HepG2 (cell line): ENCODE measurements at regions not wholly inside any gene's neighbourhood (a gene's known extent, or its start where the extent isn't known, plus 50 kb on each side); places are given as distances from the start of the nearest gene placed in this dataset.

Experiments
- ATAC-seq: fragments of 200-7000 bp; cut with Tn5 transposase; 3 replicates; pipeline ENCODE4 v1.9.1; 2020; ENCODE audit warnings: mild to moderate bottlenecking, moderate library complexity
- BruUV-seq: library from RNA; stranded (reverse); fragments of 400-500 nt; replicated peaks from 2 replicates; lab custom pipeline; 2021; lab: Mats Ljungman, UMichigan
- CTCF ChIA-PET: fragments of 300-600 bp; formaldehyde crosslinking; extraction: SDS; loops from one replicate; lab custom pipeline; 2021; ENCODE audit warnings: low total read pairs, inconsistent platforms, low intra/inter-chr PET ratio; lab: Yijun Ruan, JAX
- POLR2A ChIA-PET: fragments of 350-600 bp; sonication (Branson Sonifier 250); formaldehyde crosslinking; loops from one replicate; lab custom pipeline; 2020; ENCODE audit warnings: antibody characterized with exemption, inconsistent platforms; lab: Yijun Ruan, JAX
- DNase-seq: peaks from one replicate; pipeline ENCODE4 v3.0.0-alpha.2; 2015; ENCODE audit warnings: low spot score
- FAIRE-seq: peaks from 3 replicates; lab custom pipeline; 2011; peaks lifted over from hg19 to GRCh38; lab: Jason Lieb, UNC
- H2AFZ ChIP-seq: one replicate; pipeline ENCODE4 v1.6.1; 2011; ENCODE audit warnings: low read length, inconsistent platforms
- H3K27ac ChIP-seq: fragments of 300-600 bp; 3 replicates; pipeline ENCODE4 v1.8.0; 2011; ENCODE audit warnings: mixed run types, mild to moderate bottlenecking, mixed read lengths, low read length, inconsistent platforms; ENCODE audit not compliant: insufficient read depth; ENCODE audit errors: extremely low read length
- H3K27me3 ChIP-seq, 2 experiments: fragments of 200-600 bp in 1 of 2; 2 replicates in 1 of 2; 3 replicates in 1 of 2; pipeline versions ENCODE4 v1.6.0 to v1.8.0; 2011; ENCODE audit warnings: low read length in 2 of 2, mild to moderate bottlenecking in 2 of 2, moderate library complexity in 2 of 2, inconsistent platforms in 1 of 2; ENCODE audit not compliant: insufficient read depth in 2 of 2, control insufficient read depth in 1 of 2
- H3K36me3 ChIP-seq, 2 experiments: fragments of 200-600 bp in 1 of 2; replicated peaks in 1 of 2; 2 replicates in 1 of 2; 3 replicates in 1 of 2; pipeline versions ENCODE4 v1.5.1 to v1.8.0; 2011; ENCODE audit warnings: low read length in 2 of 2, inconsistent platforms in 1 of 2; ENCODE audit not compliant: insufficient read depth in 2 of 2, control insufficient read depth in 1 of 2
- H3K4me1 ChIP-seq: 2 replicates; pipeline ENCODE4 v1.5.1; 2012; ENCODE audit warnings: low read length, inconsistent platforms; ENCODE audit not compliant: insufficient read depth
- H3K4me2 ChIP-seq: 2 replicates; pipeline ENCODE4 v1.6.0; 2011; ENCODE audit warnings: low read depth, low read length, inconsistent platforms
- H3K4me3 ChIP-seq, 3 experiments: fragments of 200-600 bp in 1 of 3; sonication (generic), shearing (Covaris generic) in 1 of 3; replicated peaks in 1 of 3; 2 replicates each; pipeline ENCODE4 v1.5.1; 2011 to 2016; ENCODE audit warnings: low read length in 3 of 3, inconsistent platforms in 2 of 3, low read depth in 2 of 3, mild to moderate bottlenecking in 2 of 3, control low read depth in 1 of 3, mixed read lengths in 1 of 3; ENCODE audit not compliant: insufficient read depth in 1 of 3
- H3K79me2 ChIP-seq: one replicate; pipeline ENCODE4 v1.6.1; 2011; ENCODE audit warnings: low read length, inconsistent platforms; ENCODE audit not compliant: insufficient read depth
- H3K9ac ChIP-seq: 2 replicates; pipeline ENCODE4 v1.6.0; 2011; ENCODE audit warnings: mild to moderate bottlenecking, low read depth, low read length, inconsistent platforms; ENCODE audit not compliant: insufficient read depth
- H3K9me3 ChIP-seq: 2 replicates; pipeline ENCODE4 v1.5.1; 2012; ENCODE audit warnings: mild to moderate bottlenecking, low read length
- H4K20me1 ChIP-seq: 2 replicates; pipeline ENCODE4 v1.6.0; 2011; ENCODE audit warnings: inconsistent platforms, mild to moderate bottlenecking, low read length, moderate library complexity; ENCODE audit not compliant: insufficient read depth
- AHR ChIP-seq: IDR thresholded peaks from 2 replicates; pipeline ENCODE4 v1.6.1; 2018; ENCODE audit warnings: missing genetic modification reagents, missing compliant biosample characterization
- CEBPG ChIP-seq: IDR thresholded peaks from 2 replicates; pipeline ENCODE4 v1.6.1; 2016
- FOXJ3 ChIP-seq: sonication (generic); formaldehyde crosslinking; IDR thresholded peaks from 2 replicates; pipeline ENCODE4 v1.4.0; 2020; ENCODE audit warnings: missing genetic modification reagents, mild to moderate bottlenecking, borderline replicate concordance
- HNRNPH1 ChIP-seq: fragments of 200-400 bp; formaldehyde crosslinking; optimal IDR thresholded peaks from 2 replicates; pipeline ENCODE3; 2017; ENCODE audit warnings: mild to moderate bottlenecking, low read depth, low read length
- HNRNPK ChIP-seq: fragments of 200-400 bp; formaldehyde crosslinking; IDR thresholded peaks from 2 replicates; pipeline ENCODE4 v1.6.1; 2018; ENCODE audit warnings: low read length, low read depth, moderate library complexity, mild to moderate bottlenecking; ENCODE audit not compliant: poor library complexity, severe bottlenecking
- KDM2A ChIP-seq: sonication (generic); formaldehyde crosslinking; IDR thresholded peaks from 2 replicates; pipeline ENCODE4 v1.4.0; 2020; ENCODE audit warnings: low read depth, missing genetic modification reagents, borderline replicate concordance
- NKX3-1 ChIP-seq: sonication (generic); formaldehyde crosslinking; IDR thresholded peaks from 2 replicates; pipeline ENCODE4 v1.5.0; 2020; ENCODE audit warnings: missing genetic modification reagents
- NR3C1 ChIP-seq: sonication (generic); formaldehyde crosslinking; IDR thresholded peaks from 2 replicates; pipeline ENCODE4 v1.4.0; 2020; ENCODE audit warnings: missing genetic modification reagents
- PATZ1 ChIP-seq: sonication (generic); formaldehyde crosslinking; IDR thresholded peaks from 2 replicates; pipeline ENCODE4 v1.4.0; 2020; ENCODE audit warnings: missing genetic modification reagents
- ZFP37 ChIP-seq: sonication (generic); formaldehyde crosslinking; IDR thresholded peaks from 2 replicates; pipeline ENCODE4 v1.4.0; 2020; ENCODE audit warnings: missing genetic modification reagents, borderline replicate concordance
- ZNF207 ChIP-seq: fragments of 450-650 bp; IDR thresholded peaks from 2 replicates; pipeline ENCODE4 v1.6.1; 2016; ENCODE audit warnings: antibody characterized with exemption, borderline replicate concordance
- ZNF296 ChIP-seq: sonication (generic); formaldehyde crosslinking; conservative IDR thresholded peaks from 2 replicates; pipeline ENCODE4 v1.5.0; 2020; ENCODE audit warnings: mild to moderate bottlenecking, missing genetic modification reagents
- ZNF337 ChIP-seq: sonication (generic); formaldehyde crosslinking; IDR thresholded peaks from 2 replicates; pipeline ENCODE4 v1.5.1; 2020; ENCODE audit warnings: missing genetic modification reagents, low read depth, mild to moderate bottlenecking, borderline replicate concordance
- ZNF576 ChIP-seq: sonication (generic); formaldehyde crosslinking; IDR thresholded peaks from 2 replicates; pipeline ENCODE4 v1.4.0; 2020; ENCODE audit warnings: mild to moderate bottlenecking, missing genetic modification reagents
- ZNF678 ChIP-seq: sonication (generic); formaldehyde crosslinking; IDR thresholded peaks from 2 replicates; pipeline ENCODE4 v1.4.0; 2020; ENCODE audit warnings: mild to moderate bottlenecking, missing genetic modification reagents
- ZNF761 ChIP-seq: sonication (generic); formaldehyde crosslinking; conservative IDR thresholded peaks from 2 replicates; pipeline ENCODE4 v1.4.0; 2020; ENCODE audit warnings: mild to moderate bottlenecking, missing genetic modification reagents
- ZNF766 ChIP-seq: sonication (generic); formaldehyde crosslinking; IDR thresholded peaks from 2 replicates; pipeline ENCODE4 v1.5.0; 2020; ENCODE audit warnings: missing genetic modification reagents, borderline replicate concordance
- WGBS: methylation state at CpG from one replicate; pipeline ENCODE4 v1.1.6; 2017; ENCODE audit warnings: low lambda C conversion rate; 5-methylcytosine and 5-hydroxymethylcytosine counted together
- in situ Hi-C: cut with HindIII; loops from 2 replicates; pipeline ENCODE4 v1.10.0; 2017; ENCODE audit warnings: low pct_unique_long_range_greater_than_20kb; ENCODE audit not compliant: extremely low pct_ligation_motif_present
- intact Hi-C: fragments of 100-400 bp; cut with micrococcal nuclease; formaldehyde crosslinking; loops from one replicate; pipeline ENCODE4 v1.10.0; 2022; ENCODE audit not compliant: unreplicated experiment

- Histone ChIP-seq H3K36me3 (no peaks in the 10 kb centered on the region), H4K20me1 (no peaks in the 10 kb centered on the region), H3K4me1 (no peaks in the 10 kb centered on the region), H3K9ac (no peak overlapping the region), H3K79me2 (no peaks in the 10 kb centered on the region), H3K27ac (no peak overlapping the region), H3K9me3 (peaks cover 21% of the 10 kb centered on the region), H3K4me3 (no peak overlapping the region), H2AFZ (no peak overlapping the region)
- 10% methylated on average over 3 of the region's 3 CpGs for WGBS
- no TSS peak for BruUV-seq
- no peak for FAIRE-seq
- no peak for ATAC-seq
- POLR2A ChIA-PET, result no interaction called here
- no peak for TF ChIP-seq AHR
- TF ChIP-seq ZNF576 (CRISPR knock-in tag), result no peak
- no peak for TF ChIP-seq ZNF766
- TF ChIP-seq HNRNPK, result no peak
- no peak for TF ChIP-seq ZNF207
- no peak for TF ChIP-seq CEBPG
- no peak for TF ChIP-seq ZFP37 (CRISPR knock-in tag)
- TF ChIP-seq ZNF678, result no peak
- no peak for TF ChIP-seq NR3C1 (CRISPR knock-in tag)
- TF ChIP-seq ZNF296 (CRISPR knock-in tag), result no peak
- no peak for TF ChIP-seq ZNF761
- TF ChIP-seq KDM2A (CRISPR knock-in tag), result no peak
- TF ChIP-seq HNRNPH1, result no peak
- TF ChIP-seq PATZ1 (CRISPR knock-in tag), result no peak
- no peak for TF ChIP-seq FOXJ3 (CRISPR knock-in tag)
- no peak for TF ChIP-seq NKX3-1 (CRISPR knock-in tag)
- no peak for TF ChIP-seq ZNF337 (CRISPR knock-in tag)
- TF ChIP-seq, all 625 proteins: peak for 0
- Histone ChIP-seq H3K4me2 (no peak overlapping the region), H3K27me3 (no peaks in the 10 kb centered on the region)
- intact Hi-C loops (no loop called here), in situ Hi-C loops (no loop called here)
- CTCF ChIA-PET, result no interaction called here
- DNase-seq, result no peak
Observed at GRCh38 chr16:8113843-8114242, 476.5 kb downstream of the TMEM114 start.
